Thyroid gland (tissue), 4 donors: ENCODE measurements at regions not wholly inside any gene's neighbourhood (a gene's known extent, or its start where the extent isn't known, plus 50 kb on each side); places are given as distances from the start of the nearest gene placed in this dataset.

Source experiments
- POLR2A ChIP-seq, 2 donors: fragments of 450-650 bp; IDR thresholded peaks; one replicate each; pipeline ENCODE4 v1.6.1; 2017; ENCODE audit warnings: antibody characterized with exemption in 2 of 2, mild to moderate bottlenecking in 2 of 2, moderate library complexity in 1 of 2
- TF ChIP-seq, protein P1 (sequence below), 6 experiments: fragments of 200-600 bp in 3 of 6; fragments of 450-650 bp in 3 of 6; sonication (generic) in 3 of 6; IDR thresholded peaks; one replicate each; pipeline ENCODE4 v1.5.1; 2016 to 2019; ENCODE audit warnings: antibody characterized with exemption in 6 of 6, mild to moderate bottlenecking in 2 of 6, inconsistent platforms in 1 of 6, moderate library complexity in 1 of 6

DNA sequence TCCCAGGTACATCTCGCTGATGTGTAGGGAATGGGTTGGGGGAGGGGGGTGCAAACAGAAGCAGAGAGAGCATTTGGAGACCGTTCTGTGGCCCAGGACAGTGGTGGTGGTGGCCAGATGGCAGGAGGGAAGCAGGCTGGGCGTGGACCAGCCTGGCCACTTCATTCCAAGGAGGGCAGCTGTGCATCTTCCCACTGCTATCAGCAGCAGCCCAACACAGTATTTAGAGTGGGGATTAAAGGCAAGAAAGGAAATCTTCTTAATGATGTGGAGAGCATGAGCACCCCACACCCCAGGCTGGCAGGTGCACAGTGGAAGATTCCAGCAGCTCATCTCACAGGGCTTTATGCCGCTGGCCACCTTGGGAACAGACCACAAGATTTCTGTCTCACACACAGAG, 198.7 kb downstream of the NPHP4 start:
- TF ChIP-seq, protein P1, sequence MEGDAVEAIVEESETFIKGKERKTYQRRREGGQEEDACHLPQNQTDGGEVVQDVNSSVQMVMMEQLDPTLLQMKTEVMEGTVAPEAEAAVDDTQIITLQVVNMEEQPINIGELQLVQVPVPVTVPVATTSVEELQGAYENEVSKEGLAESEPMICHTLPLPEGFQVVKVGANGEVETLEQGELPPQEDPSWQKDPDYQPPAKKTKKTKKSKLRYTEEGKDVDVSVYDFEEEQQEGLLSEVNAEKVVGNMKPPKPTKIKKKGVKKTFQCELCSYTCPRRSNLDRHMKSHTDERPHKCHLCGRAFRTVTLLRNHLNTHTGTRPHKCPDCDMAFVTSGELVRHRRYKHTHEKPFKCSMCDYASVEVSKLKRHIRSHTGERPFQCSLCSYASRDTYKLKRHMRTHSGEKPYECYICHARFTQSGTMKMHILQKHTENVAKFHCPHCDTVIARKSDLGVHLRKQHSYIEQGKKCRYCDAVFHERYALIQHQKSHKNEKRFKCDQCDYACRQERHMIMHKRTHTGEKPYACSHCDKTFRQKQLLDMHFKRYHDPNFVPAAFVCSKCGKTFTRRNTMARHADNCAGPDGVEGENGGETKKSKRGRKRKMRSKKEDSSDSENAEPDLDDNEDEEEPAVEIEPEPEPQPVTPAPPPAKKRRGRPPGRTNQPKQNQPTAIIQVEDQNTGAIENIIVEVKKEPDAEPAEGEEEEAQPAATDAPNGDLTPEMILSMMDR (IDR thresholded peaks at IDR 0.05): no peak
- TF ChIP-seq POLR2A (IDR thresholded peaks at IDR 0.05): no peak
